Mesenchymal stem cell (in vitro differentiated cells and primary cell): ENCODE measurements at regions not wholly inside any gene's neighbourhood (a gene's known extent, or its start where the extent isn't known, plus 50 kb on each side); places are given as distances from the start of the nearest gene placed in this dataset.

ENCODE experiments used
- DNase-seq: peaks from one replicate; pipeline ENCODE4 v3.0.0-alpha.2; 2013
- H2AFZ ChIP-seq: one replicate; pipeline ENCODE4 v1.6.1; 2013; ENCODE audit warnings: low read depth, mild to moderate bottlenecking, control low read depth, inconsistent platforms, low read length, moderate library complexity
- H2AK5ac ChIP-seq: 2 replicates; pipeline ENCODE4 v1.6.1; 2013; ENCODE audit warnings: low read length, moderate library complexity, mild to moderate bottlenecking, inconsistent platforms; ENCODE audit not compliant: severe bottlenecking
- H2BK120ac ChIP-seq: one replicate; pipeline ENCODE4 v1.6.1; 2013; ENCODE audit warnings: low read depth, mild to moderate bottlenecking, inconsistent platforms, low read length, moderate library complexity
- H2BK12ac ChIP-seq, 2 experiments: one replicate each; pipeline ENCODE4 v1.6.1; 2013; ENCODE audit warnings: inconsistent platforms in 2 of 2, low read length in 2 of 2, mild to moderate bottlenecking in 2 of 2, moderate library complexity in 2 of 2, control low read depth in 1 of 2
- H2BK15ac ChIP-seq: one replicate; pipeline ENCODE4 v1.6.1; 2013; ENCODE audit warnings: mild to moderate bottlenecking, low read depth, inconsistent platforms; ENCODE audit not compliant: poor library complexity, severe bottlenecking
- H2BK5ac ChIP-seq: 2 replicates; pipeline ENCODE4 v1.6.1; 2013; ENCODE audit warnings: low read depth, mild to moderate bottlenecking, low read length, control low read depth, inconsistent platforms; ENCODE audit not compliant: poor library complexity, severe bottlenecking
- H3K14ac ChIP-seq, 2 experiments: one replicate each; pipeline ENCODE4 v1.6.1; 2013; ENCODE audit warnings: inconsistent platforms in 2 of 2, low read length in 2 of 2, control low read depth in 1 of 2, mild to moderate bottlenecking in 1 of 2, moderate library complexity in 1 of 2
- H3K18ac ChIP-seq, 2 experiments: one replicate each; pipeline ENCODE4 v1.6.1; 2013; ENCODE audit warnings: inconsistent platforms in 2 of 2, low read length in 2 of 2, control low read depth in 1 of 2, low read depth in 1 of 2, mild to moderate bottlenecking in 1 of 2
- H3K23ac ChIP-seq, 2 experiments: one replicate each; pipeline ENCODE4 v1.6.1; 2013; ENCODE audit warnings: inconsistent platforms in 2 of 2, low read length in 2 of 2, mild to moderate bottlenecking in 2 of 2, moderate library complexity in 2 of 2, control low read depth in 1 of 2
- H3K27ac ChIP-seq: 2 replicates; pipeline ENCODE4 v1.5.1; 2013; ENCODE audit warnings: mild to moderate bottlenecking, moderate library complexity, low read length, control low read depth, inconsistent platforms; ENCODE audit not compliant: poor library complexity, severe bottlenecking
- H3K27me3 ChIP-seq, 2 experiments: 2 replicates each; pipeline versions ENCODE4 v1.6.1 to v1.7.0; 2013; ENCODE audit warnings: low read length in 2 of 2, mild to moderate bottlenecking in 2 of 2, moderate library complexity in 2 of 2, control low read depth in 1 of 2, inconsistent platforms in 1 of 2; ENCODE audit not compliant: control insufficient read depth in 1 of 2, insufficient read depth in 1 of 2
- H3K36me3 ChIP-seq, 2 experiments: 2 replicates each; pipeline versions ENCODE4 v1.6.1 to v1.7.0; 2013; ENCODE audit warnings: low read length in 2 of 2, control low read depth in 1 of 2, inconsistent platforms in 1 of 2, low read depth in 1 of 2, mild to moderate bottlenecking in 1 of 2; ENCODE audit not compliant: insufficient read depth in 2 of 2, control insufficient read depth in 1 of 2
- H3K4ac ChIP-seq, 2 experiments: one replicate each; pipeline ENCODE4 v1.6.1; 2013; ENCODE audit warnings: inconsistent platforms in 2 of 2, low read length in 2 of 2, mild to moderate bottlenecking in 2 of 2, moderate library complexity in 2 of 2, control low read depth in 1 of 2, low read depth in 1 of 2
- H3K4me1 ChIP-seq: 2 replicates; pipeline ENCODE4 v1.6.1; 2013; ENCODE audit warnings: low read depth, low read length, control low read depth; ENCODE audit not compliant: control insufficient read depth, insufficient read depth
- H3K4me2 ChIP-seq: 2 replicates; pipeline ENCODE4 v1.6.1; 2013; ENCODE audit warnings: low read length, mild to moderate bottlenecking, inconsistent platforms; ENCODE audit not compliant: poor library complexity, severe bottlenecking
- H3K4me3 ChIP-seq, 2 experiments: 2 replicates each; pipeline versions ENCODE4 v1.5.1 to v1.7.0; 2013; ENCODE audit warnings: low read length in 2 of 2, mild to moderate bottlenecking in 2 of 2, control low read depth in 1 of 2, low read depth in 1 of 2; ENCODE audit not compliant: insufficient read depth in 1 of 2
- H3K79me1 ChIP-seq: replicated peaks from 2 replicates; pipeline ENCODE4 v1.6.1; 2013; ENCODE audit warnings: mild to moderate bottlenecking, control low read depth, low read length, inconsistent platforms; ENCODE audit not compliant: poor library complexity, severe bottlenecking
- H3K9ac ChIP-seq: 2 replicates; pipeline ENCODE4 v1.7.0; 2013; ENCODE audit warnings: mild to moderate bottlenecking, low read length, moderate library complexity
- H3K9me3 ChIP-seq: 2 replicates; pipeline ENCODE4 v1.7.0; 2013; ENCODE audit warnings: mild to moderate bottlenecking, low read length; ENCODE audit not compliant: control insufficient read depth
- H4K8ac ChIP-seq: one replicate; pipeline ENCODE4 v1.6.1; 2013; ENCODE audit warnings: inconsistent platforms, mild to moderate bottlenecking, low read length, moderate library complexity
- H4K91ac ChIP-seq: one replicate; pipeline ENCODE4 v1.6.1; 2013; ENCODE audit warnings: mild to moderate bottlenecking, low read length, inconsistent platforms
- WGBS: methylation state at CpG from one replicate; pipeline ENCODE4 v1.1.7; 2013; ENCODE audit warnings: mixed read lengths; 5-methylcytosine and 5-hydroxymethylcytosine counted together

DNA sequence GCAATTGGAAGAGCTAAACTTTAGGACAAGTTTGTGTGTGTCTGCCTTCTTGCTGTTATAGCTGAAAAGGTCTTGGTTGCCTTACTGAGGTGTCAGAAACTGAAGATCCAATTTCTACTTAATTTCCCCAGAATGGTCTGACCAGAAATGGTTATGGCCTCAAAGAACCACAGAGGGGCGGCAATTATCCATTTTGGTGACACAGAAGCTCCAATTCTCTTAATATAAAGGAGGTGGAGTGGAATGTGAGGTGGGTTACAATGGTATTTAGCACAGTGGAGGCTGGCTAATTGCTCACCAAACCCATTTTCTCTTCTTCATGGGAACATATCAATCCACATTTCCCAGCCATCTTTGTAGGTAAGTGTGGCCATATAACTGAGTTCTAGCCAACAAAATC is 1157.2 kb downstream of the OLFM4 start:
- no CpG with 5 or more reads among the region's 1 CpG for WGBS
- no peak overlapping the region for H2AK5ac ChIP-seq
- DNase-seq, result peak; percentile 0

DNA sequence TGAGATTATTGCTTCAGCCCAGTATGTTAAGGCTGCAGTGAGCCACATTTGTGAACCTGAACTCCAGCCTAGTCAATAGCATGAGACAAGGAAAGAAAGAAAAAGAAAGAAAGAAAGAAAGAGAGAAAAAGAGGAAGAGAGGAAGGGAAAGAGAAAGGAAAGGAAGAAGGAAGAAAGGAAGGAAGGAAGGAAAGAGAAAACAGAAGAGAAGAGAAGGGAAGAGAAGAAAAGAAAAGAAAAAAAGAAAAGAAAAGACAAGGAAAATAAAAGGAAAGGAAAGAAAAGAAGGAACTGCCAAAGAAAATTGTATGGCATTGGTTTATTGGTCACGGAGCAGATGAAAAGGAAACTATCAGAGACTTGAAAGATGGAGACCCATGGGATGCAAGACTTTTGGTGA is 1158.8 kb downstream of the OLFM4 start:
- Histone ChIP-seq H3K4me2 (no peak overlapping the region), H3K9ac (no peak overlapping the region), H2AFZ (no peak overlapping the region), H4K8ac (no peak overlapping the region), H3K4ac (no peak overlapping the region), H2BK15ac (no peak overlapping the region), H3K4me1 (no peaks in the 10 kb centered on the region), H3K23ac (no peak overlapping the region), H4K91ac (no peak overlapping the region), H2BK5ac (no peak overlapping the region), H3K27ac (no peak overlapping the region), H2BK120ac (no peak overlapping the region), H3K36me3 (no peaks in the 10 kb centered on the region), H3K27me3 (no peaks in the 10 kb centered on the region), H3K14ac (no peak overlapping the region), H3K18ac (no peak overlapping the region), H3K79me1 (no peaks in the 10 kb centered on the region), H3K4me3 (no peak overlapping the region), H2AK5ac (no peak overlapping the region), H3K9me3 (peaks cover 17% of the 10 kb centered on the region), H2BK12ac (no peak overlapping the region)
- 90% methylated on average over 1 of the region's 1 CpG for WGBS
- DNase-seq, result no peak

More for the DNA sequence above, 1157.2 kb downstream of the OLFM4 start:
- no peaks in the 10 kb centered on the region for H3K79me1 ChIP-seq
- H2AFZ ChIP-seq, result no peak overlapping the region
- no peak overlapping the region for H2BK120ac ChIP-seq
- H4K8ac ChIP-seq, result no peak overlapping the region
- no peak overlapping the region for H3K14ac ChIP-seq
- H2BK12ac ChIP-seq, result no peak overlapping the region
- no peak overlapping the region for H3K23ac ChIP-seq
- no peak overlapping the region for H2BK15ac ChIP-seq
- no peak overlapping the region for H3K4me2 ChIP-seq
- H2BK5ac ChIP-seq, result no peak overlapping the region
- H3K4me3 ChIP-seq, result no peak overlapping the region
- H3K4me1 ChIP-seq, result no peaks in the 10 kb centered on the region
- peaks cover 17% of the 10 kb centered on the region for H3K9me3 ChIP-seq
- no peak overlapping the region for H3K27ac ChIP-seq
- no peaks in the 10 kb centered on the region for H3K36me3 ChIP-seq
- H4K91ac ChIP-seq, result no peak overlapping the region
- no peak overlapping the region for H3K18ac ChIP-seq
- no peak overlapping the region for H3K4ac ChIP-seq
- no peak overlapping the region for H3K9ac ChIP-seq
- H3K27me3 ChIP-seq, result no peaks in the 10 kb centered on the region

DNA sequence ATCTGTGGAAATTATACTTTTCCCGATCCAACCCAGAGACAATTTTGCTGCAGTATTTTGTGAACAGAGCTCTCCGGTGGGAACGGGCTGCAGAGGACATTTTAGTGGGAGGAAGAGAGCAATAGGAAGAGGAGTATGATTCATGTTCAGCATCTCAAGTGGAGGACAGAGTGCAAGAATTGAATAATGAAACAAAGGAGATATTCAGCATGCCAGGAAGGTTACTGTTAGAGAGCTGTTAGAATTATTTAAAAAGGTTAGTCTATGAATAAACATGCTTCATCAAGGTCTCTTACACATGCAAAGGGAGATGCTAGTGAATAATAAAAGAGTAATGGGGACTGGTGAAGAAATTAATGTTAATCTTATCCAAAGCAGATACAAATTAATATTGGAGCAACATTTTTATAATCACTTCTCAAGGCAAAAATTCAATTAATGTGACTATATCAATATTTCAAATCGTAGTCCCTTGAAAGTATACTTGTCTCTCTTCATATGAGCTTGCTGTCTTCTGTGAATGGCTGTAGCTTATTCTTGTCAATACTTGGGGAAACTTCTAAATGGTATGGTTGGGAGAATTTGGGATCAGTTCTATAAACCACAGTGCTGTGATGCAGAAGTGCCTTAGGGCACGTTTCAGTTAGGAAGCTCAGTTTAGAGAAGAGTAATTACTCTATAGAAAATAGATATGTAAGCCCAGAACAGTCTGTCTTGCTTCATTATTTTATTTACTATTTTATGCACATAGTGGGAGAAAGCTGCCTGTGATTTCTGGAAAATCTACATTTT is 1165.8 kb downstream of the OLFM4 start:
- no peak overlapping the region for H2BK12ac ChIP-seq

DNA sequence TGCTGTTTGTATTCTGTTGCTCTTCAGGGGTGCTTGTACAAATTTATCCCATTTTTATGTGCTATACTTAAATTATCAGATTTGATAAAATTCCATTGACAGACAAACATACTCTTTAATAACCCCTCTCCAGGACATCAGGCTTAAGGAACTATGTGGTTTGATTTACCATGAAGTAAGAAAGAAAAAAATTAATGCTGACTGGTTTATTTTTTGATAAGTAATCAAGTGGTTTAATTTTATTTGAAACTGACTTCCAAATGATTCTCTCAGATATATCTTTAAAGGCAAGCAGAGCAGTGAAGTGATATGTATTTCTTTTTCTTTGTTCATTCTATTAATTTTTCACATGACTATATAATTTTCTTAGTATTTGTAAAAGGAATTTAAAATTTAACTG is 1168.1 kb downstream of the OLFM4 start:
- Histone ChIP-seq H3K27ac (no peak overlapping the region), H2BK120ac (no peak overlapping the region), H2BK12ac (no peak overlapping the region), H3K9me3 (peaks cover 9% of the 10 kb centered on the region), H3K79me1 (no peaks in the 10 kb centered on the region), H3K23ac (no peak overlapping the region), H3K4ac (no peak overlapping the region), H3K14ac (no peak overlapping the region), H3K9ac (no peak overlapping the region), H2BK15ac (no peak overlapping the region), H3K4me3 (no peak overlapping the region), H2AFZ (no peak overlapping the region), H3K27me3 (no peaks in the 10 kb centered on the region), H2BK5ac (no peak overlapping the region), H3K18ac (no peak overlapping the region), H3K36me3 (no peaks in the 10 kb centered on the region), H3K4me2 (no peak overlapping the region), H4K91ac (no peak overlapping the region), H3K4me1 (no peaks in the 10 kb centered on the region), H2AK5ac (no peak overlapping the region), H4K8ac (no peak overlapping the region)
- no peak for DNase-seq

More for the DNA sequence above, 1165.8 kb downstream of the OLFM4 start:
- Histone ChIP-seq H2BK5ac (no peak overlapping the region), H2BK120ac (no peak overlapping the region), H2AK5ac (no peak overlapping the region), H3K4ac (no peak overlapping the region), H3K4me2 (no peak overlapping the region), H3K4me3 (no peak overlapping the region), H2BK15ac (no peak overlapping the region), H3K9me3 (peaks cover 5% of the 10 kb centered on the region), H3K4me1 (no peaks in the 10 kb centered on the region), H3K14ac (no peak overlapping the region), H3K23ac (no peak overlapping the region), H3K18ac (no peak overlapping the region), H4K91ac (no peak overlapping the region), H3K36me3 (no peaks in the 10 kb centered on the region), H3K79me1 (no peaks in the 10 kb centered on the region), H3K27ac (no peak overlapping the region), H3K9ac (no peak overlapping the region), H2AFZ (no peak overlapping the region), H4K8ac (no peak overlapping the region), H3K27me3 (no peaks in the 10 kb centered on the region)
- WGBS, result 63% methylated on average over 4 of the region's 5 CpGs
- DNase-seq, result no peak
